OCI-LY7 (cell line): ENCODE measurements at regions not wholly inside any gene's neighbourhood (a gene's known extent, or its start where the extent isn't known, plus 50 kb on each side); places are given as distances from the start of the nearest gene placed in this dataset.

ENCODE experiments used
- CTCF ChIP-seq: fragments of 200-600 bp; sonication (generic); conservative IDR thresholded peaks from 2 replicates; pipeline ENCODE4 v1.5.1; 2014; ENCODE audit warnings: mild to moderate bottlenecking, antibody characterized with exemption, low read length, moderate library complexity, mixed read lengths
- EZH2phosphoT487 ChIP-seq: fragments of 200-600 bp; sonication (generic); IDR thresholded peaks from 2 replicates; pipeline ENCODE4 v1.6.1; 2018; ENCODE audit warnings: low read depth, borderline replicate concordance, mild to moderate bottlenecking, mixed run types, antibody characterized with exemption, low read length, moderate library complexity, mixed read lengths

GRCh38 chr2:220348206-220348605 is 720.8 kb downstream of the SLC4A3 start:
- TF ChIP-seq CTCF (no peak), EZH2phosphoT487 (no peak)
